ENCODE measurements at regions not wholly inside any gene's neighbourhood (a gene's known extent, or its start where the extent isn't known, plus 50 kb on each side); places are given as distances from the start of the nearest gene placed in this dataset.

DNA sequence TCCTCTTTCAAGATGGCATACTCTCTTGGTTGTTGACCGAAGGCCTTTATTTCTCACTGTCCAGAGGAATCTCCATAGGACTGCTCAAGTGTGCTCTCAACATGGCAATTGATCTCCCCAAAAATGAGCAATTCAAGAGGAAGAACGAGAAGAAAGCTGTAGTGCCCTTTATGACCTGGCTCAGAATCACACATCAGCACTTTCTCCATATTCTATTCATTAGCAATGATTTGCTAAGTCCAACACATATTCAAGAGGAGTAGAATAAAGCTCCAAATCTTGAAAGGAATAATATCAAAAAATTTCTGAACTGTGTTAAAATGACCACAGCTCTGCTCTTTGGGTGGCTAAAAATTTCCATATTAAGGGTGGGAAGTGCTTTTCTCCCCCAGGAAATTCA, 151.6 kb upstream of the SYNPR start:
- H3K4me3 ChIP-seq (ENCODE audit: low read length): no peak overlapping the region
- no peaks in the 10 kb centered on the region for H3K79me2 ChIP-seq (replicated peaks; ENCODE audit: insufficient read depth, low read length)
- TF ChIP-seq EP300 (conservative IDR thresholded peaks at IDR 0.05; ENCODE audit: poor library complexity, severe bottlenecking) (no peak), POLR2AphosphoS5 (IDR thresholded peaks at IDR 0.05) (no peak), RAD21 (conservative IDR thresholded peaks at IDR 0.05) (no peak), EZH2 (IDR thresholded peaks at IDR 0.05; ENCODE audit: borderline replicate concordance, insufficient read depth, low read length, poor library complexity, severe bottlenecking) (no peak), TAF1 (IDR thresholded peaks at IDR 0.05; ENCODE audit: low read depth) (no peak), SMC3 (conservative IDR thresholded peaks at IDR 0.05; ENCODE audit: poor library complexity) (no peak), MXI1 (conservative IDR thresholded peaks at IDR 0.05; ENCODE audit: poor library complexity, severe bottlenecking) (no peak)
- TF ChIP-seq, protein P1, sequence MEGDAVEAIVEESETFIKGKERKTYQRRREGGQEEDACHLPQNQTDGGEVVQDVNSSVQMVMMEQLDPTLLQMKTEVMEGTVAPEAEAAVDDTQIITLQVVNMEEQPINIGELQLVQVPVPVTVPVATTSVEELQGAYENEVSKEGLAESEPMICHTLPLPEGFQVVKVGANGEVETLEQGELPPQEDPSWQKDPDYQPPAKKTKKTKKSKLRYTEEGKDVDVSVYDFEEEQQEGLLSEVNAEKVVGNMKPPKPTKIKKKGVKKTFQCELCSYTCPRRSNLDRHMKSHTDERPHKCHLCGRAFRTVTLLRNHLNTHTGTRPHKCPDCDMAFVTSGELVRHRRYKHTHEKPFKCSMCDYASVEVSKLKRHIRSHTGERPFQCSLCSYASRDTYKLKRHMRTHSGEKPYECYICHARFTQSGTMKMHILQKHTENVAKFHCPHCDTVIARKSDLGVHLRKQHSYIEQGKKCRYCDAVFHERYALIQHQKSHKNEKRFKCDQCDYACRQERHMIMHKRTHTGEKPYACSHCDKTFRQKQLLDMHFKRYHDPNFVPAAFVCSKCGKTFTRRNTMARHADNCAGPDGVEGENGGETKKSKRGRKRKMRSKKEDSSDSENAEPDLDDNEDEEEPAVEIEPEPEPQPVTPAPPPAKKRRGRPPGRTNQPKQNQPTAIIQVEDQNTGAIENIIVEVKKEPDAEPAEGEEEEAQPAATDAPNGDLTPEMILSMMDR (IDR thresholded peaks at IDR 0.05; ENCODE audit: poor library complexity, severe bottlenecking): no peak
- TF ChIP-seq, protein P2, sequence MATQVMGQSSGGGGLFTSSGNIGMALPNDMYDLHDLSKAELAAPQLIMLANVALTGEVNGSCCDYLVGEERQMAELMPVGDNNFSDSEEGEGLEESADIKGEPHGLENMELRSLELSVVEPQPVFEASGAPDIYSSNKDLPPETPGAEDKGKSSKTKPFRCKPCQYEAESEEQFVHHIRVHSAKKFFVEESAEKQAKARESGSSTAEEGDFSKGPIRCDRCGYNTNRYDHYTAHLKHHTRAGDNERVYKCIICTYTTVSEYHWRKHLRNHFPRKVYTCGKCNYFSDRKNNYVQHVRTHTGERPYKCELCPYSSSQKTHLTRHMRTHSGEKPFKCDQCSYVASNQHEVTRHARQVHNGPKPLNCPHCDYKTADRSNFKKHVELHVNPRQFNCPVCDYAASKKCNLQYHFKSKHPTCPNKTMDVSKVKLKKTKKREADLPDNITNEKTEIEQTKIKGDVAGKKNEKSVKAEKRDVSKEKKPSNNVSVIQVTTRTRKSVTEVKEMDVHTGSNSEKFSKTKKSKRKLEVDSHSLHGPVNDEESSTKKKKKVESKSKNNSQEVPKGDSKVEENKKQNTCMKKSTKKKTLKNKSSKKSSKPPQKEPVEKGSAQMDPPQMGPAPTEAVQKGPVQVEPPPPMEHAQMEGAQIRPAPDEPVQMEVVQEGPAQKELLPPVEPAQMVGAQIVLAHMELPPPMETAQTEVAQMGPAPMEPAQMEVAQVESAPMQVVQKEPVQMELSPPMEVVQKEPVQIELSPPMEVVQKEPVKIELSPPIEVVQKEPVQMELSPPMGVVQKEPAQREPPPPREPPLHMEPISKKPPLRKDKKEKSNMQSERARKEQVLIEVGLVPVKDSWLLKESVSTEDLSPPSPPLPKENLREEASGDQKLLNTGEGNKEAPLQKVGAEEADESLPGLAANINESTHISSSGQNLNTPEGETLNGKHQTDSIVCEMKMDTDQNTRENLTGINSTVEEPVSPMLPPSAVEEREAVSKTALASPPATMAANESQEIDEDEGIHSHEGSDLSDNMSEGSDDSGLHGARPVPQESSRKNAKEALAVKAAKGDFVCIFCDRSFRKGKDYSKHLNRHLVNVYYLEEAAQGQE (IDR thresholded peaks at IDR 0.05; ENCODE audit: borderline replicate concordance): no peak
- no peaks in the 10 kb centered on the region for H3F3A ChIP-seq (ENCODE audit: insufficient read depth, low read length, poor library complexity, severe bottlenecking)
- no peak overlapping the region for H3K27ac ChIP-seq (ENCODE audit: low read length)
- H2AFZ ChIP-seq (ENCODE audit: low read depth, low read length): no peak overlapping the region
- H3K27me3 ChIP-seq (ENCODE audit: insufficient read depth, low read depth, low read length): no peaks in the 10 kb centered on the region
- H3K4me2 ChIP-seq (ENCODE audit: low read length): no peak overlapping the region
- no peaks in the 10 kb centered on the region for H3K9me3 ChIP-seq (ENCODE audit: low read length)
- no peaks in the 10 kb centered on the region for H3K36me3 ChIP-seq (ENCODE audit: insufficient read depth, low read length)
- H4K20me1 ChIP-seq (ENCODE audit: insufficient read depth): no peaks in the 10 kb centered on the region
- H3K9ac ChIP-seq (ENCODE audit: low read length): no peak overlapping the region
- no peaks in the 10 kb centered on the region for H3K9me2 ChIP-seq (ENCODE audit: insufficient read depth, low read length)

DNA sequence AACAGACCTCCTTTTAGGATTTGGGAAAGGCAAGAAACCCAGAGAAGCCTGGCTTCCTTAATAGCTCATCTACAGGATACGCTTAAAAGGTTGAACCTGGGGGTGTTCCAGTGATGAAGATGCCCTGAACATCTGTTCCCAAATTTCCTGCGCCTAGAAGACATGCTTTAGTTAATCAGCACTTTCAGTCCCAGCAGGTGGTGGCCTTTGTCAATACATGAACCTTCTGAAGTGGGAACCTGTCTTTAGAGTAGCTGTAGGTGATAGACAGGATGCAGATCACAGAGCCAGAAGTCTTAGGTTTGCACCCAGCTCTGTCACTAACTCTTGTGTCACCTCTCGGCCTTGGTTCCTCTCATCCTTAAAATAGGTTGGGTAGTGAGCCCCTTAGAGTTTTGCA, 149.7 kb upstream of the SYNPR start:
- H3K4me3 ChIP-seq (ENCODE audit: low read length): no peak overlapping the region
- H3F3A ChIP-seq (ENCODE audit: insufficient read depth, low read length, poor library complexity, severe bottlenecking): no peaks in the 10 kb centered on the region
- H3K9ac ChIP-seq (ENCODE audit: low read length): no peak overlapping the region
- no peaks in the 10 kb centered on the region for H3K79me2 ChIP-seq (replicated peaks; ENCODE audit: insufficient read depth, low read length)
- no peaks in the 10 kb centered on the region for H3K36me3 ChIP-seq (ENCODE audit: insufficient read depth, low read length)
- no peaks in the 10 kb centered on the region for H3K27me3 ChIP-seq (ENCODE audit: insufficient read depth, low read depth, low read length)
- H2AFZ ChIP-seq (ENCODE audit: low read depth, low read length): no peak overlapping the region
- no peaks in the 10 kb centered on the region for H3K9me2 ChIP-seq (ENCODE audit: insufficient read depth, low read length)
- no peak overlapping the region for H3K27ac ChIP-seq (ENCODE audit: low read length)
- TF ChIP-seq MXI1 (conservative IDR thresholded peaks at IDR 0.05; ENCODE audit: poor library complexity, severe bottlenecking): no peak
- TF ChIP-seq SMC3 (conservative IDR thresholded peaks at IDR 0.05; ENCODE audit: poor library complexity): no peak
- TF ChIP-seq TAF1 (IDR thresholded peaks at IDR 0.05; ENCODE audit: low read depth): no peak
- no peaks in the 10 kb centered on the region for H3K9me3 ChIP-seq (ENCODE audit: low read length)
- H4K20me1 ChIP-seq (ENCODE audit: insufficient read depth): no peaks in the 10 kb centered on the region
- no peak overlapping the region for H3K4me2 ChIP-seq (ENCODE audit: low read length)

DNA sequence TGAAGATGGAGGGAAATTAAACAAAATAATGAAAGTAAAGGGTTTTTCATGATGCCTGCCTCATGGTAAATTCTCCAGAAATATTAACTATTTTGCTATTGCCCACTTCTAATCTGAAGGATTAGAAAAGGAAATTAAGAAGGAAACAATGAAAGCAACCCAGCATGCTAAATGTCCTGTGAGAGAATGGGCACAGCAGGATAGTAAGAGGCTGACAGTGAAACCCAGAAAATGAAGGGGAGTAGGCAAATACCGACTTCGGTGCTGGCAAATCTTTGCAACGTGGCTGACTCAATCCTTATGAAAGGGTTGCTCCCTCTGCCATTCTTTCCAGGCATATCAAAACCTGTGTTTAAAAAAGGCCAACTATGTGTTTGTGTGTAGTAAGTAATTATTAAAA, 147.5 kb upstream of the SYNPR start:
- H4K20me1 ChIP-seq (ENCODE audit: insufficient read depth): no peaks in the 10 kb centered on the region
- no peak overlapping the region for H3K27ac ChIP-seq (ENCODE audit: low read length)
- H3K4me2 ChIP-seq (ENCODE audit: low read length): no peak overlapping the region
- no peak overlapping the region for H2AFZ ChIP-seq (ENCODE audit: low read depth, low read length)
- no peaks in the 10 kb centered on the region for H3K27me3 ChIP-seq (ENCODE audit: insufficient read depth, low read depth, low read length)
- no peaks in the 10 kb centered on the region for H3K36me3 ChIP-seq (ENCODE audit: insufficient read depth, low read length)
- H3F3A ChIP-seq (ENCODE audit: insufficient read depth, low read length, poor library complexity, severe bottlenecking): no peaks in the 10 kb centered on the region
- H3K9me3 ChIP-seq (ENCODE audit: low read length): no peaks in the 10 kb centered on the region
- no peaks in the 10 kb centered on the region for H3K79me2 ChIP-seq (replicated peaks; ENCODE audit: insufficient read depth, low read length)
- no peak overlapping the region for H3K4me3 ChIP-seq (ENCODE audit: low read length)
- no peaks in the 10 kb centered on the region for H3K9me2 ChIP-seq (ENCODE audit: insufficient read depth, low read length)
- TF ChIP-seq, protein P1 (IDR thresholded peaks at IDR 0.05; ENCODE audit: poor library complexity, severe bottlenecking): no peak
- TF ChIP-seq POLR2AphosphoS5 (IDR thresholded peaks at IDR 0.05) (no peak), RAD21 (conservative IDR thresholded peaks at IDR 0.05) (no peak), MXI1 (conservative IDR thresholded peaks at IDR 0.05; ENCODE audit: poor library complexity, severe bottlenecking) (no peak), EZH2 (IDR thresholded peaks at IDR 0.05; ENCODE audit: borderline replicate concordance, insufficient read depth, low read length, poor library complexity, severe bottlenecking) (no peak), EP300 (conservative IDR thresholded peaks at IDR 0.05; ENCODE audit: poor library complexity, severe bottlenecking) (no peak), TAF1 (IDR thresholded peaks at IDR 0.05; ENCODE audit: low read depth) (no peak), SMC3 (conservative IDR thresholded peaks at IDR 0.05; ENCODE audit: poor library complexity) (no peak)
- TF ChIP-seq, protein P2 (IDR thresholded peaks at IDR 0.05; ENCODE audit: borderline replicate concordance): no peak
- H3K9ac ChIP-seq (ENCODE audit: low read length): no peak overlapping the region

All from neural cell (in vitro differentiated cells).